AG04449 (cell line): ENCODE measurements at regions not wholly inside any gene's neighbourhood (a gene's known extent, or its start where the extent isn't known, plus 50 kb on each side); places are given as distances from the start of the nearest gene placed in this dataset.

Experiments used
- CTCF ChIA-PET: fragments of 350-600 bp; formaldehyde crosslinking; extraction: SDS; loops from one replicate; lab custom pipeline; 2021; ENCODE audit warnings: antibody characterized with exemption; lab: Yijun Ruan, JAX
- POLR2A ChIA-PET: fragments of 400-600, 350-600 bp; formaldehyde crosslinking; extraction: SDS; loops from one replicate; lab custom pipeline; 2020; ENCODE audit warnings: antibody characterized with exemption, inconsistent platforms; lab: Yijun Ruan, JAX
- DNase-seq: peaks from one replicate; pipeline ENCODE4 v3.0.0-alpha.2; 2010; ENCODE audit warnings: low read depth, low spot score
- H3K4me3 ChIP-seq: 2 replicates; pipeline ENCODE4 v1.5.1; 2011; ENCODE audit warnings: low read depth, mild to moderate bottlenecking, control low read depth, low read length
- TF ChIP-seq, protein P1 (sequence below): IDR thresholded peaks from one replicate; pipeline ENCODE4 v1.5.1; 2011; ENCODE audit warnings: mild to moderate bottlenecking, moderate library complexity, low read length, control low read depth, inconsistent platforms; ENCODE audit not compliant: insufficient read depth; ENCODE audit errors: missing control alignments

DNA sequence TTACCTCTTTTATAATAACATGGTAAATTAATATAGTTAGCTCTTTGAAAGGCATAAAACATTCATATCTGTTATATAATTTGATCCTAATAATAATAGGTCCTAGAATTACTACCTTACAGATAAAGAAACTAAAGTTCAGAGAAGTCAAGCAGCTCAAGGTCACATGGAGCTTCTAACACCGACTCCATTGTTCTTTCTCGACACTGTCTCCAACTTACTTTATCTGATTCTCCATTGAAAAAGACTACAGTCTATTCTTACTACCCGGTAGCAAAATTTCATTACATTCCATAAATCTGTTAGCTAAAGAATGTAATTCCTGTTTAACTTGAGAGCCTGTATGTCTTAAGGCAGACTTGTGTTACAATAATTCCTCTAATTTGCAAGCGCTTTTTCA, 96.3 kb upstream of the TMEM161B start:
- CTCF ChIA-PET = no interaction called here
- no peak overlapping the region for H3K4me3 ChIP-seq
- TF ChIP-seq, protein P1, sequence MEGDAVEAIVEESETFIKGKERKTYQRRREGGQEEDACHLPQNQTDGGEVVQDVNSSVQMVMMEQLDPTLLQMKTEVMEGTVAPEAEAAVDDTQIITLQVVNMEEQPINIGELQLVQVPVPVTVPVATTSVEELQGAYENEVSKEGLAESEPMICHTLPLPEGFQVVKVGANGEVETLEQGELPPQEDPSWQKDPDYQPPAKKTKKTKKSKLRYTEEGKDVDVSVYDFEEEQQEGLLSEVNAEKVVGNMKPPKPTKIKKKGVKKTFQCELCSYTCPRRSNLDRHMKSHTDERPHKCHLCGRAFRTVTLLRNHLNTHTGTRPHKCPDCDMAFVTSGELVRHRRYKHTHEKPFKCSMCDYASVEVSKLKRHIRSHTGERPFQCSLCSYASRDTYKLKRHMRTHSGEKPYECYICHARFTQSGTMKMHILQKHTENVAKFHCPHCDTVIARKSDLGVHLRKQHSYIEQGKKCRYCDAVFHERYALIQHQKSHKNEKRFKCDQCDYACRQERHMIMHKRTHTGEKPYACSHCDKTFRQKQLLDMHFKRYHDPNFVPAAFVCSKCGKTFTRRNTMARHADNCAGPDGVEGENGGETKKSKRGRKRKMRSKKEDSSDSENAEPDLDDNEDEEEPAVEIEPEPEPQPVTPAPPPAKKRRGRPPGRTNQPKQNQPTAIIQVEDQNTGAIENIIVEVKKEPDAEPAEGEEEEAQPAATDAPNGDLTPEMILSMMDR = no peak
- POLR2A ChIA-PET = no interaction called here
- no peak for DNase-seq

DNA sequence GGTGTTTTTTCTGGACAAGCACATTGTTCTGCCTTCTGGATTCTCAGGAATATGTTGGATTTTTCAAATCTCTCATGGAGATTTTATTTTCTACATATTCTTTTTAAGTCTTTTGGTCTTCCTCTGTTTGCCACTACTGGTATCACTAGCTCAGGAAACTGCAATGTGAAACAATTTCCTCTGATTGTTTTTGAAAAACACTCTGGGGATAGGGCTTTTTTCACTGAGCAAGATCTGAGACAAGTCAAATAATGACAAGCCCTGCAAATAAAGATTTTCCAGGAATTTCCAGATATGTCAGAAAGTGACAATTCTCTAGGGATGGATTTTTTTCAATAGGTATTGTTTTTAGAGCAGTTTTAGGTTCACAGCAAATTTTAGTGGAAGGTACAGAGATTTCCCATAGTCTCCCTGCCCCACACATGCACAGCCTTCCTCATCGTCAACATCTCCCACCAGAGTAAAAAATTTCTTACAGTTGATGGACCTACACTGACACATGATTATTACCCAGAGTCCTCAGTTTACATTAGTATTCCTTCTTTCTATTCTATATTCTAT, 86.9 kb upstream of the TMEM161B start:
- TF ChIP-seq, protein P1 = no peak
- ChIA-PET POLR2A (no interaction called here), CTCF (no interaction called here)
- H3K4me3 ChIP-seq = no peak overlapping the region
- DNase-seq = no peak

DNA sequence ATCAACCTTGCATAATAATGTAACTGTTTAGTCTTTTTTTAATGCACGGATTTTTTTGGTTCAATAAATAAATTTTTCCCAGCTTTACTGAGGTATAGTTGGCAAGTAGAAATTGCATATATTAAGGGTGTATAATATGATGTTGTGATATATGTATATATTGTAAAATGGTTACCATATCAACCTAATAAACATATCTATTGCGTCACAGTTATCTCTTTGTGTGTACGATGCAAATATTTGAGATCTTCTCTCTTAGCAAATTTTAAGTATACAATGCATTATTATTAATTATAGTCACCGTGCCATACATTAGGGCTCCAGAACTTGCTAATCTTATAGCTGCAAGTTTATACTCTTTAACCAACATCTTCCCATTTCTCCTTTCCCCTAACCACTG, 57.2 kb upstream of the TMEM161B start:
- ChIA-PET POLR2A (no interaction called here), CTCF (no interaction called here)
- H3K4me3 ChIP-seq = no peak overlapping the region
- no peak for DNase-seq
- TF ChIP-seq, protein P1 = no peak

DNA sequence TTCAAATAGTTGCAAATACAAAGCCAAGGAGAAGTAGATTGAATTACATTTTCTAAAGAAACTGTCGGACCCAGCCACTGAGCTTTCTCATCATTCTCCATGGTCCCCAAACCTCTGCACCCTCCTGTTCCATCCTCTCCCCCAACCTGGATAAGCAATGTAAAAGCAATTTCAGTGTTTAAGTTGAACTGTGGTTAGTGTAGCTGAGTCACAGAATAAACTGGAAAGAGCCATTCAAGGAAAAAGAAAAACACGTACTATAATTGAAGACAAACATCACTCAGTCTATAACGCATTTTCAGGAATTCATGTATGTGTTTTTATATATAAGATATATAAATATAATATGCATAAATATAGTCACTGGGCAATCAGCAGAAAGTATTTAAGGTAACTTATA, 54.1 kb upstream of the TMEM161B start:
- ChIA-PET CTCF (no interaction called here), POLR2A (no interaction called here)
- DNase-seq = no peak
- TF ChIP-seq, protein P1 = no peak
- H3K4me3 ChIP-seq = no peak overlapping the region
